Hindlimb muscle (tissue), 1 donor: ENCODE measurements at regions not wholly inside any gene's neighbourhood (a gene's known extent, or its start where the extent isn't known, plus 50 kb on each side); places are given as distances from the start of the nearest gene placed in this dataset.

Source experiments
- DNase-seq: peaks from one replicate; pipeline ENCODE4 v3.0.0-alpha.2; 2013

DNA sequence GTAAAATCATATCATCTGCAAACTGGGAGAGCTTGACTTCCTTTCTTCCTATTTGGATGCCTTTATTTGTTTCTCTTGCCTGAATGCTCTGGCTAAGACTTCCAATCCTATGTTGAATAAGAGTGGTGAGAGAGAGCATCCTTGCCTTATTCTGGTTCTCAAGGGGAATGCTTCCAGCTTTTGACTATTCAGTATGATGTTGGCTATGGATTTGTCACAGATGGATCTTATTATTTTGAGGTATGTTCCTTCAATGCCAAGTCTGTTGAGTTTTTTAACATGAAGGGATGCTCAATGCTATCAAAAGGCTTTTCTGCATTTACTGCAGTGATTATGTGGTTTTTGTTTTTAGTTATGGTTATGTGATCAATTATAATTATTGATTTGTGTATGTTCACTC, 2144.6 kb upstream of the TENM3 start:
- DNase-seq: peak; percentile 14

GRCh38 chr4:180099957-180100356, 2143.2 kb upstream of the TENM3 start:
- DNase-seq: no peak

- no peak for DNase-seq
Measured at GRCh38 chr4:180100433-180101344, 2142.5 kb upstream of the TENM3 start.

DNA sequence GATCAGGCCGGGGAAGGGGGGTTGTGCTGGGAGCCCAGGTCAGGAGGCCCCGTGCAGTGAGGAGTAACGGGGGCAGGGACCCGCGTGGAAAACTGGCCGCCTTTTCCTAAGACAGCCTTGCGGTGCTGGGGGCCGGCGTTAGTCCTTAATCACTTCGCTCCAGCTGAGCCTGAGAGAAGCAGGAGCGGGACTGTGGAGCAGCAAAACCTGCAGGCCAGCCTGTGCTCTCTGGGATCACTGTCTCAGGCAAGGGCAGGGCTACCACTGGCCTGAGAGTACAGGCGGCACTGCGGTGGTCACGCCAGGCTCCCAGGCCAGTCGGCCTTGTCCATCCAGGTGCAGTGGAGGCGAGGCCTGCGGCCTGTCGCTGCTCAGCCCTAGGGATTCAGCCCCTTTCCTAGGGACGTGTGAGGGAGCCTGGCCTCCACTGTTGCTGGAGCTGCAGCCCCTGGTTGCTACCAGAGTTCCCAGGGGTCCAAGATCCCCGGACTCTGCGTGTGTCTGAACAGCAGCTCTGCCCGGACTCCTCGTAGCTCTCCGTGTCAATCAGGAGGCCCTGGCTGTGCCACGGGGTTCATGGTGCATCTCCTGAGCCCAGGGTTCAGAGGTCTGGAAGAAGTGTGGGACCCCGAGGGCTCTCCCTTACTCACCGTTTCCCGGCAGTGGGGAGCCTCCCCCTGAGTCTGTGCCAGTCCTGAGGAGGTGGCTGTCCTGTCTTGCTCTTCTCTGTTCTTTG, 2141.7 kb upstream of the TENM3 start:
- DNase-seq: no peak

DNA sequence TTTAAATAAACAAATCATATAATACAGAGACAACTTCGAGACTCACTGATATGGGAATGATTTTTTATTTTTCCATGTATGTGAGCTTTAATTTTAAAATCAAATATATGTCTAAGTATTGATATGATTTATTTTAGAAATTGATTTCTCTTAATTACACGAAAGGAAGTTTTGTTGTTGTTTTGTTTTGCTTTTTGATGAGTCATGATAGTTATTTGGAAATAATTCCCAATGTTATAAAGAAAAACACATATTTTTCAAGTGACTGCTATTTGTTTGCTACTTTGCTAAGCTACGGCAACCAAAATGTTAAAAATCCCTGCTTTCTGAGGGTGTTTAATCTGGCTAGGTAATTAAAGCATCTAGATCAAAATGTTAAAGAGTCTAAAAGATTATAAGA, 2139.4 kb upstream of the TENM3 start:
- no peak for DNase-seq

DNA sequence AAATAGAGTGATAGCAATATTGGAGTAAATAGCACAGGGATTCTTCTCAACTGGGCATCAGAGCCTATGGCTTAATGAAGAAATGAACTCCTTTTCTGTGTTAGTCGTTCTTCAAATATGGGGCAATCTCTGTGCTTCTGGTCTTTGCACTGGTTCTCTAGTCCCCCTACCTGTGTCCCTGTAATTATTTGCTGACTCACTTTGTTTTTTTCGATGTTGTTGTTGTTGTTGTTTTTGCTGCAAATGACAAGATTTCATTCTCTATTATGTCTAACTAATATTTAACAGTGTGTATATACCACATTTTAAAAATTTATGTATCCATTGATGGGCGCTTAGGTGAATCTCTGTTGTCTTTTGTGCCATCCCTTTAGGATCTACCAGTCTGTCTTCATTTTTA, 2137.8 kb upstream of the TENM3 start:
- no peak for DNase-seq

- DNase-seq: no peak
Measured at GRCh38 chr4:180106122-180106521, 2137.1 kb upstream of the TENM3 start.

DNA sequence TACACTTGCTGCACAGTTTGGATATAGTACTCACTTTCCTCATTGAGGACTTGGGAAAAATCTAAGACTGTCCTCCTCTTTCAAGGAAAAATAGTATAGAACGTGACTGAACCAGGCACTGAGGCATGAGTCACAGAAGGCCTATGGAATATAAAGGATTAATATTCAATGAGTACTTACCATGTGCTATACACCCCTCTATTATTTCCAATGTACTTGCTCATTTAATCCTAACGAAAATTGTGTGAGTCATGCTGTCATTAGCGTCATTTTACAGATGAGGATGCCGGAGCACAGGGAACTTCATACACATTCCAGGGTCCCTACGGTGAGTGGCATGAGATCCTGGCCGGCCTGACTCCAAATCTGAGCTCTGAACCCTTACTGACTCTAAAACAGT, 2136.2 kb upstream of the TENM3 start:
- DNase-seq: no peak

DNA sequence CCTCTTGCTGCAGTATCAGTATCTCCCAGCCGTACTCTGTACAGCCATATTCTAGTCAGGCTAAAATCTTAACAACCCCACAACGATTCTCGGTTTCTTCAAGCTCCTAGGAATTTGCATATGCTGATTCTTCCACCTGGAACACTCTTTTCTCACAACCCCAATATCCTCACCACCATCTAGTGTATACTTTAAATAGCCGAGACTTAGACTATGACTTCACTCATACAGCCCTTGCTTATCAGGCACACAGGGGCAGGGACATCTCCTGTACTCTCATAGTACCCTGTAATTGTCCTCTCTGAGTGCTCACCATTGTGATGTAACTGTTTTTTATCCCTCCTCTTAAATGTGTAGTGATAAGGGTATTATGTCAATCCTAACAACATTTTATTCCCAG, 2126.4 kb upstream of the TENM3 start:
- DNase-seq: no peak

- no peak for DNase-seq
Measured at GRCh38 chr4:180120068-180120467, 2123.1 kb upstream of the TENM3 start.

- peak; percentile 6 for DNase-seq
Measured at GRCh38 chr4:180134091-180134866, 2108.9 kb upstream of the TENM3 start.

DNA sequence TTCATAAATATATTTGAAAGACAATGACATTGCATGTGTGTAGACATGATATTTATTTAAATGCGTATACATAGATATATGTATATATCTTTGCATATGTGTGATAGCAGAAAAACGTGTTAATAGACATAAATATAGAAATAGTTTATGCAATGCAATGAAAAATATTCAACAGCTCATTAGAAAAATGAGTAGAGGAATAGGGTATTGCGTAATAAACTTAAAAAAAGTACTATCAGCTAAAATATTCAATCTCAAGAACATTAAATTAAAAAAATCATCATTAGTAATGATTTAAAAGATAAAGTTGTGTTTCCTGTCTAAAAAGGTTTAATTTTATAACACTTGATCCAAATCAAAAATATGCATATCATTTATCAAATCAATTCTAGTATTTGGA, 2101.5 kb upstream of the TENM3 start:
- DNase-seq: no peak

DNA sequence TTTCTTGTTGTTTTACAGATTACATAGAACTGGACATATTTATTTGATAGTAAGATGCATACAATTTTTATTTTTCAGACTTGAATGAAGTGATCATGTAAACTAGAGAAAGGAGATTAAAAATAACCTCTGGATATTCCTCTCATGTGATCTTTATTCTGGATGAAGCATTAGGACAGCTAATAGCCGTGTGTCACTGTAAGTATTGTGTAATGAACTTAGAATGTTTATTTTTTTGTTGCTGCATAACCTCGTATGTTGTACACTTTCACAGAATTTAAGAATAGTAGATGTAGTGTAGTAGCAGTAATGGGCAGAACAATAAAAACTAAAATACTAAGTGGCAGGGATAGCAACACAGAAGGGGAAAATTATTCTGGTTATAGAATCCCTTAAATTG, 2094.5 kb upstream of the TENM3 start:
- DNase-seq: no peak

- no peak for DNase-seq
Measured at GRCh38 chr4:180150818-180151217, 2092.4 kb upstream of the TENM3 start.

DNA sequence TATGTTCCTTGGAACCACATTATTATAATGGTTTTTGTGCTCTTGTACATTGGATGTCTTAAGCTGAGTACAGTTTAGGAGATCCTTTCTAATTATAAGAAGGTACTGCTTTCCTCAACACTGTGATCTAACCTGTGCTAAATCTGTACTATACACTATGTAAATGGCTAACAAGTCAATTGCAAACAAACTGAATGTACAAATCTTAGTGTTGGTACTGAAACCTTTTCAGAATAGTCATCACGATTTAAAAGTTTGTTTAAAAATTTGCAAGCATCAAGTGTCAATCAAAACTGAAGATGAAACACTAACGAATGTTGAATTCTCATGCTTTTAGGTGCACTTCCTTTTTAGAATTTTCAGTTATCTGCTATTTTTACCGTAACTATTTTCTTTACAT, 2090.4 kb upstream of the TENM3 start:
- DNase-seq: no peak

DNA sequence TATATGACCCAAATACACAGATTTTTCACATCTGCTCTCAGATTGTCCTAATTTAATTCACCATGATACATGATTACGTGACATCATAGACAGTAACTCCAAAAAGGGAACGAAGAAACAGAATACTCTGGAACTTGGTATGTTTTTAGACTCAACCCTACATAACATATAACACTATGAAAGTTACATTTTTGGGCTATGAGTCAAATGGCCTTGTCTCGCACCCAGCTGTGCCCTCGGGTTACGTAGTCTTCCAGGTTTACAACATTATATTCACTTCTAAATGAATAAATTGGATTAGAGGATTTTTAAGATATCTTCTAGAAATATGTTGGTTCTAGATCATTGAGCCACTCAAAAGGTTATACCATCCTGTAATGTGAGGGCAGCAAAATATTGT, 2089.6 kb upstream of the TENM3 start:
- no peak for DNase-seq

DNA sequence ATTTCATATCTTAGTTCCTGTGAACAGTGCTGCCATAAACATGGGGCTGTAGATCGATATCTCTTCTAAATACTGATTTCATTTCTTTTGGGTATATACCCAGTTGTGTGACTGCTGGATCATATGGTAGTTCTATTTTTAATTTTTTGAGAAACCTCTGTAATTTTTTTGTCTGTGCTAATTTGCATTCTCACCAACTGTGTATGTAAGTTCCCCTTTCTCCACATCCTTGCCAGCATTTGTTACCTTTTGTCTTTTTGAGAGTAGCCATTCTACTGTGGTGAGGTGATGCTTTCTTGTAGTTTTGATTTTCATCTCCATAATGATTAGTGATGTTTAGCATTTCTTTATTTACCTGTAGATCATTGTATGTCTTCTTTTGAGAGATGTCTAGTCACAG, 2086.5 kb upstream of the TENM3 start:
- DNase-seq: no peak

GRCh38 chr4:180160195-180160983, 2082.8 kb upstream of the TENM3 start:
- no peak for DNase-seq

DNA sequence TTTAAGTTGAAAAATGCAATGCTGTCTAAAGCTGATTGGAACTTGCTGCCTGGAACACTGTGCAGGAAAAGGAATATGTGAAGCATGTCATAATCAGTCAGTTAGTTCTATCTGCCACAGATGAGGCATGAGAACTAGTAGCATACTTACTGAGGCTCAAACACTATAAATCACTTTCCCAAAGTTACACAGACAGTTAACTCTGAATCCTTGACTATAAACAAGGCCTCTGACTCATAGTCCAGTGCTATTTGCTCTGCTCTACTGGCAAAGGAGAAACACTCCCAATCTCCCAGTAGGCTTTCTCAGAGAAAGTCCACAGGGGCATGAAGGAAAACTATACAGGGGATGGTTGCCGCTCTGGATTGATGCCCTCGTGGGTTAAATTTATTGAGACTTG, 2078.4 kb upstream of the TENM3 start:
- DNase-seq: no peak

DNA sequence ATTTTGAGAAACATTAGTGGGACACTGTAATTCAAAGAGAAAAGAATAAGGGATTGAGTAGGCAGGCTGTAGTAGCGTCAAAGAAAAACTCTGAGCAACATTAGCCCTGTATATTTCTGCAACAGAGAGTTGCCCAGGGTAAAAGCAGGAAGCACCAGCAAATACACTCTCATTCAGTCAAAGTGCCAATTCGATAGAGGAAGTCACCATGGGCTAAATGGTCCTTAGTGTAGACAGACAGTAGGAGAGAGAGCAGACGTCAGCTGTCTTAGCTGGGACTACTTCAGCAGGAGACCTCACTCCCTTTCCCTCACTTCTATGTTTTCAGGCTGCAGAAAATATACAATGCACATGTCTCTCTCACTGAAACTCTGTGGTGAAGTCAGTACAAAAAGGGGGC, 2073.8 kb upstream of the TENM3 start:
- DNase-seq: no peak

DNA sequence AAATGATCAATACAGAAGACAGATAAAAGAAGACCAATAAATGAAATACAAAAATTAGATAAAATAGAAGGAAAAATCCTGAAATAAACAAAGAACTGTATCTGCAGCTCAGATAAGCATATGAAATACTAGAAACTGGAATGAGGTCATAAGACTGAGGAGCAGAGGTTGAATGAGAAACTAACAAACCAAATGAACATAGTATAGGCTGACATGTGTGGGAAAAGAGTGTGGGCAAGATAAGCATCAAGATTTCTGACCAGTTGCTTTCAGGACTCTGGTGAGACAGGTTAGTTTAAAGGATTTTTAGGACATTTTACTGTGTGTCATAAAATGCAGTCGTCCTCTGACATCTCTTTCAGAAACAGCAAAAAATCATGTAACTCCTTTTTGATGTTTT, 2073.2 kb upstream of the TENM3 start:
- DNase-seq: no peak

- DNase-seq: no peak
Measured at GRCh38 chr4:180179146-180179545, 2064.1 kb upstream of the TENM3 start.
